ENCODE measurements at regions not wholly inside any gene's neighbourhood (a gene's known extent, or its start where the extent isn't known, plus 50 kb on each side); places are given as distances from the start of the nearest gene placed in this dataset.

GRCh38 chr6:14950103-14950969, 295.5 kb upstream of the JARID2 start:
- no peak for TF ChIP-seq CTCF (IDR thresholded peaks at IDR 0.05)
- TF ChIP-seq POLR2A (IDR thresholded peaks at IDR 0.05): no peak
- TF ChIP-seq POLR2AphosphoS5 (IDR thresholded peaks at IDR 0.05; ENCODE audit: insufficient read depth in 1 of 2, low read depth in 1 of 2): no peak

DNA sequence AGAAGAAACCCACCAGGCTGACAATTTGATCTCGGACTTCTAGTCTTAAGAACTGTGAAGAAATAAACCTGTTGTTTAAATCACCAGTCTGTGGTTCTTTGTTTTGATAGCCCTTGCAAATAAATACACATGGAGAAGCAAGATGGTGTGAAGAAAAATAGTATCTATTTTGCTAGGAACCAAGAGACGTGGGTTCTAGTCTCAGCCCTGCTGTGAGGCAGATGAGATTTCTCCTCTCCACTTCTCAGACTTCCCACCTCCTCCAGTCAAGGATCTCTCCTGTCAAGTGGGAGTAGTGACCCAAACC, 294.9 kb upstream of the JARID2 start:
- no peak for TF ChIP-seq CTCF (IDR thresholded peaks at IDR 0.05)
- TF ChIP-seq POLR2AphosphoS5 (IDR thresholded peaks at IDR 0.05; ENCODE audit: insufficient read depth in 1 of 2, low read depth in 1 of 2): no peak
- TF ChIP-seq POLR2A (IDR thresholded peaks at IDR 0.05): no peak
- no peaks in the 10 kb centered on the region for H3K36me3 ChIP-seq
- no peak overlapping the region for H3K27ac ChIP-seq
- no peak overlapping the region for H3K4me3 ChIP-seq
- intact Hi-C loops (cut with DNase I): no loop called here
- DNase-seq (ENCODE audit: extremely low spot score in 2 of 2): no peak
- no peaks in the 10 kb centered on the region for H3K4me1 ChIP-seq
- no peaks in the 10 kb centered on the region for H3K27me3 ChIP-seq
- H3K9me3 ChIP-seq: no peaks in the 10 kb centered on the region

More at GRCh38 chr6:14950103-14950969, 295.5 kb upstream of the JARID2 start:
- Histone ChIP-seq H3K36me3 (no peaks in the 10 kb centered on the region), H3K4me1 (no peaks in the 10 kb centered on the region), H3K27ac (no peak overlapping the region), H3K4me3 (no peak overlapping the region), H3K9me3 (no peaks in the 10 kb centered on the region), H3K27me3 (no peaks in the 10 kb centered on the region)
- DNase-seq (ENCODE audit: extremely low spot score in 2 of 2): no peak
- intact Hi-C loops (cut with DNase I): no loop called here

DNA sequence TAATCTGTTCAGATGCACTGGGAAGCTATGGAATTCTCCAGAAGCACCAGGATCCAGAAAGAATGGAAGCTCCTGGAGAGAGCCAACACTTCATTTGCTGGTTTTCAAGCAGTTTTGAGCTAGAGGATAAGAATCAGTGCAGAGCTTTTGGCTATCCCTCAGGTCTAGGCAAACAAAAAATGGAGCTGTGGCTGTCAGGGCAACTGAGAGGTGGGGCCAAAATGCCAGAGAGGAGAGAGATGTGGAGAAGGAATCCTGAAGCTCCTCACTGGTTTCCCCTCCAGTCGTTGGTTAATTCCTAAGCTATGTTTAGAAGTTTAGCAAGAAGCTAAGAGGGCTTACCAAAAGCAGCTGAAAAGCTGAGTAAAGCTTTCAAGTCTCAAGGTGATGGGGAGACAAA, 294.2 kb upstream of the JARID2 start:
- Histone ChIP-seq H3K36me3 (no peaks in the 10 kb centered on the region), H3K27ac (no peak overlapping the region), H3K27me3 (no peaks in the 10 kb centered on the region), H3K4me1 (no peaks in the 10 kb centered on the region), H3K9me3 (no peaks in the 10 kb centered on the region), H3K4me3 (no peak overlapping the region)
- TF ChIP-seq POLR2AphosphoS5 (IDR thresholded peaks at IDR 0.05; ENCODE audit: insufficient read depth in 1 of 2, low read depth in 1 of 2) (no peak), CTCF (IDR thresholded peaks at IDR 0.05) (no peak), POLR2A (IDR thresholded peaks at IDR 0.05) (no peak)
- intact Hi-C loops (cut with DNase I): no loop called here
- no peak for DNase-seq (ENCODE audit: extremely low spot score in 2 of 2)

DNA sequence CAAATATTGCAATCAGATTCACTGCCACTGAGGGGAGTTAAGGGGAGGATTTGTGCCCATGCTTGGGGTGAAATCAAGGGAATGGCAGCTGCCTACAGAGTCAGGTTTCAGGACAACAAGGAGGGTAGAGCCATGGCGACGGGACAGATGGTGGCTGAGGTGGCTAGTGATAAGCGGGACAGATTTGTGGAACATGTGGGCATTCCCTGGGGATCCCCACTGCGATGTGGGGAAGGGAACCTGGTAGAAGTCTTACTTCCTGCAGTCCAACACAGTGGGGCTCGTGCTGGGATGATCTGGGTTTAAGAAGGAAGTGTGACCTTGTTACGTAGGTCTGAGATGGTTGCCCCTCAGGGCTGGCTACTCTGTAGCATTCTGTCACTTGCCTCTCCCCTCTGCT, 292.0 kb upstream of the JARID2 start:
- Histone ChIP-seq H3K36me3 (no peaks in the 10 kb centered on the region), H3K4me1 (no peaks in the 10 kb centered on the region), H3K27ac (no peak overlapping the region), H3K9me3 (no peaks in the 10 kb centered on the region), H3K4me3 (no peak overlapping the region), H3K27me3 (no peaks in the 10 kb centered on the region)
- intact Hi-C loops (cut with DNase I): no loop called here
- TF ChIP-seq POLR2A (IDR thresholded peaks at IDR 0.05) (no peak), CTCF (IDR thresholded peaks at IDR 0.05) (no peak), POLR2AphosphoS5 (IDR thresholded peaks at IDR 0.05; ENCODE audit: insufficient read depth in 1 of 2, low read depth in 1 of 2) (no peak)
- no peak for DNase-seq (ENCODE audit: extremely low spot score in 2 of 2)

- DNase-seq (ENCODE audit: extremely low spot score in 2 of 2): no peak
- H3K9me3 ChIP-seq: no peaks in the 10 kb centered on the region
- intact Hi-C loops (cut with DNase I): no loop called here
- H3K27me3 ChIP-seq: no peaks in the 10 kb centered on the region
- no peak for TF ChIP-seq POLR2AphosphoS5 (IDR thresholded peaks at IDR 0.05; ENCODE audit: insufficient read depth in 1 of 2, low read depth in 1 of 2)
- no peak for TF ChIP-seq POLR2A (IDR thresholded peaks at IDR 0.05)
- no peak for TF ChIP-seq CTCF (IDR thresholded peaks at IDR 0.05)
- no peaks in the 10 kb centered on the region for H3K4me1 ChIP-seq
- no peaks in the 10 kb centered on the region for H3K36me3 ChIP-seq
- no peak overlapping the region for H3K27ac ChIP-seq
- H3K4me3 ChIP-seq: no peak overlapping the region
These were observed 288.4 kb upstream of the JARID2 start for GRCh38 chr6:14957355-14958059.
